ENCODE measurements at regions not wholly inside any gene's neighbourhood (a gene's known extent, or its start where the extent isn't known, plus 50 kb on each side); places are given as distances from the start of the nearest gene placed in this dataset.
"Not testable (repeated sequence)": the region's sequence is repeated elsewhere in the genome, so short reads cannot be mapped to it uniquely, and the experiment has no call there.

- DNase-seq (ENCODE audit: low read depth, low spot score) = no peak
Observed at GRCh38 chr3:82178291-82178690, 416.8 kb upstream of the GBE1 start.

- no peak for DNase-seq (ENCODE audit: low read depth, low spot score)
Observed at GRCh38 chr3:82177774-82178173, 416.3 kb upstream of the GBE1 start.

GRCh38 chr3:82165266-82165665 is 403.8 kb upstream of the GBE1 start:
- DNase-seq (ENCODE audit: low read depth, low spot score) = no peak

- no peak for DNase-seq (ENCODE audit: low read depth, low spot score)
Observed at GRCh38 chr3:82163907-82164520, 402.6 kb upstream of the GBE1 start.

GRCh38 chr3:82157952-82158351 is 396.5 kb upstream of the GBE1 start:
- peak; percentile 12 for DNase-seq (ENCODE audit: low read depth, low spot score)

GRCh38 chr3:82153892-82154291 is 392.4 kb upstream of the GBE1 start:
- not testable (repeated sequence) for DNase-seq (ENCODE audit: low read depth, low spot score)

GRCh38 chr3:82145742-82146141 is 384.3 kb upstream of the GBE1 start:
- DNase-seq (ENCODE audit: low read depth, low spot score) = no peak

- no peak for DNase-seq (ENCODE audit: low read depth, low spot score)
Observed at GRCh38 chr3:82144811-82145210, 383.4 kb upstream of the GBE1 start.

- no peak for DNase-seq (ENCODE audit: low read depth, low spot score)
Observed at GRCh38 chr3:82143661-82144412, 382.4 kb upstream of the GBE1 start.

- DNase-seq (ENCODE audit: low read depth, low spot score) = no peak
Observed at GRCh38 chr3:82141592-82141991, 380.1 kb upstream of the GBE1 start.

GRCh38 chr3:82137861-82138260 is 376.4 kb upstream of the GBE1 start:
- no peak for DNase-seq (ENCODE audit: low read depth, low spot score)

- no peak for DNase-seq (ENCODE audit: low read depth, low spot score)
Observed at GRCh38 chr3:82137050-82137449, 375.6 kb upstream of the GBE1 start.

- DNase-seq (ENCODE audit: low read depth, low spot score) = peak; percentile 28
Observed at GRCh38 chr3:82133070-82133606, 371.7 kb upstream of the GBE1 start.

- DNase-seq (ENCODE audit: low read depth, low spot score) = no peak
Observed at GRCh38 chr3:82132210-82133069, 371.0 kb upstream of the GBE1 start.

GRCh38 chr3:82130046-82130445 is 368.6 kb upstream of the GBE1 start:
- no peak for DNase-seq (ENCODE audit: low read depth, low spot score)

- no peak for DNase-seq (ENCODE audit: low read depth, low spot score)
Observed at GRCh38 chr3:82129221-82129801, 367.9 kb upstream of the GBE1 start.

- no peak for DNase-seq (ENCODE audit: low read depth, low spot score)
Observed at GRCh38 chr3:82128271-82128670, 366.8 kb upstream of the GBE1 start.

- no peak for DNase-seq (ENCODE audit: low read depth, low spot score)
Observed at GRCh38 chr3:82122554-82123345, 361.3 kb upstream of the GBE1 start.

- no peak for DNase-seq (ENCODE audit: low read depth, low spot score)
Observed at GRCh38 chr3:82114589-82114988, 353.1 kb upstream of the GBE1 start.

- not testable (repeated sequence) for DNase-seq (ENCODE audit: low read depth, low spot score)
Observed at GRCh38 chr3:82110721-82111120, 349.3 kb upstream of the GBE1 start.

- no peak for DNase-seq (ENCODE audit: low read depth, low spot score)
Observed at GRCh38 chr3:82103241-82103640, 341.8 kb upstream of the GBE1 start.

Data from smooth muscle cell of the brain vasculature (primary cell).